GM23338 (cell line): ENCODE measurements at regions not wholly inside any gene's neighbourhood (a gene's known extent, or its start where the extent isn't known, plus 50 kb on each side); places are given as distances from the start of the nearest gene placed in this dataset.

ENCODE experiments used
- ATAC-seq: fragments of 200-7000 bp; cut with Tn5 transposase; 3 replicates; pipeline ENCODE4 v1.9.1; 2020
- DNase-seq: peaks from one replicate; pipeline ENCODE4 v3.0.0-alpha.2; 2015; ENCODE audit warnings: low spot score
- H2AFZ ChIP-seq: fragments of 200-600 bp; sonication (generic); 2 replicates; pipeline ENCODE4 v1.8.0; 2016; ENCODE audit warnings: antibody characterized with exemption, mild to moderate bottlenecking, moderate library complexity
- H3F3A ChIP-seq: fragments of 200-600 bp; sonication (generic); replicated peaks from 2 replicates; pipeline ENCODE4 v1.8.0; 2017; ENCODE audit warnings: antibody characterized with exemption, mixed run types, low read depth
- H3K27ac ChIP-seq: fragments of 200-600 bp; sonication (generic); 2 replicates; pipeline ENCODE4 v1.6.1; 2016; ENCODE audit warnings: low read depth
- H3K27me3 ChIP-seq: fragments of 200-600 bp; sonication (generic); 2 replicates; pipeline ENCODE4 v1.8.0; 2016; ENCODE audit warnings: mild to moderate bottlenecking, mixed run types, moderate library complexity; ENCODE audit not compliant: insufficient read depth
- H3K36me3 ChIP-seq: fragments of 200-600 bp; sonication (generic); 2 replicates; pipeline ENCODE4 v1.8.0; 2016; ENCODE audit warnings: mild to moderate bottlenecking; ENCODE audit not compliant: insufficient read depth
- H3K4me1 ChIP-seq: fragments of 200-600 bp; sonication (generic); 2 replicates; pipeline ENCODE4 v1.8.0; 2016; ENCODE audit warnings: mild to moderate bottlenecking, moderate library complexity; ENCODE audit not compliant: insufficient read depth
- H3K4me2 ChIP-seq: fragments of 200-600 bp; sonication (generic); 2 replicates; pipeline ENCODE4 v1.7.1; 2017; ENCODE audit warnings: mixed run types
- H3K4me3 ChIP-seq: fragments of 200-600 bp; sonication (generic); 2 replicates; pipeline ENCODE4 v1.6.1; 2016; ENCODE audit warnings: mixed run types
- H3K79me2 ChIP-seq: fragments of 200-600 bp; sonication (generic); replicated peaks from 2 replicates; pipeline ENCODE4 v1.8.0; 2017; ENCODE audit warnings: mild to moderate bottlenecking; ENCODE audit not compliant: insufficient read depth
- H3K9me2 ChIP-seq: fragments of 200-600 bp; sonication (generic); 2 replicates; pipeline ENCODE4 v1.8.0; 2017; ENCODE audit not compliant: insufficient read depth
- H4K20me1 ChIP-seq: fragments of 200-600 bp; sonication (generic); replicated peaks from 2 replicates; pipeline ENCODE4 v1.8.0; 2017; ENCODE audit warnings: mild to moderate bottlenecking; ENCODE audit not compliant: insufficient read depth
- H3K27ac Mint-ChIP-seq: 2 replicates; pipeline ENCODE4 v1.8.0; 2020; ENCODE audit warnings: inconsistent platforms, mild to moderate bottlenecking, moderate library complexity, mixed read lengths
- H3K27me3 Mint-ChIP-seq: 3 replicates; pipeline ENCODE4 v1.8.0; 2022; ENCODE audit warnings: low read depth, mild to moderate bottlenecking, moderate library complexity, mixed read lengths, inconsistent platforms; ENCODE audit not compliant: insufficient read depth, poor library complexity
- H3K36me3 Mint-ChIP-seq: 3 replicates; pipeline ENCODE4 v1.8.0; 2021; ENCODE audit warnings: low read depth, mild to moderate bottlenecking, inconsistent platforms, moderate library complexity, mixed read lengths
- H3K4me1 Mint-ChIP-seq: 3 replicates; pipeline ENCODE4 v1.8.0; 2020; ENCODE audit warnings: mild to moderate bottlenecking, inconsistent platforms, mixed read lengths
- H3K4me3 Mint-ChIP-seq: 3 replicates; pipeline ENCODE4 v1.8.0; 2021; ENCODE audit warnings: moderate library complexity, mild to moderate bottlenecking, inconsistent platforms, mixed read lengths
- H3K9me3 Mint-ChIP-seq: 3 replicates; pipeline ENCODE4 v1.8.0; 2020; ENCODE audit warnings: moderate library complexity, mild to moderate bottlenecking, inconsistent platforms, mixed read lengths
- CREB1 ChIP-seq: fragments of 250-450 bp; sonication (Bioruptor Pico); IDR thresholded peaks from 2 replicates; pipeline ENCODE4 v1.5.0; 2020; ENCODE audit warnings: low read depth, mild to moderate bottlenecking, moderate library complexity
- NANOG ChIP-seq: IDR thresholded peaks from 2 replicates; pipeline ENCODE4 v1.6.1; 2016; ENCODE audit warnings: antibody characterized with exemption, borderline replicate concordance
- REST ChIP-seq: IDR thresholded peaks from one replicate; pipeline ENCODE4 v1.6.1; 2018; ENCODE audit warnings: antibody characterized with exemption; ENCODE audit not compliant: unreplicated experiment
- STAT1 ChIP-seq: IDR thresholded peaks from one replicate; pipeline ENCODE4 v1.6.1; 2016; ENCODE audit warnings: antibody characterized with exemption; ENCODE audit not compliant: unreplicated experiment
- ZNF114 ChIP-seq: fragments of 250-450 bp; sonication (Bioruptor Pico); IDR thresholded peaks from 2 replicates; pipeline ENCODE4 v1.5.0; 2020; ENCODE audit warnings: mild to moderate bottlenecking, moderate library complexity
- ZNF462 ChIP-seq: fragments of 250-450 bp; sonication (Bioruptor Pico); IDR thresholded peaks from 2 replicates; pipeline ENCODE4 v1.5.0; 2020; ENCODE audit warnings: mild to moderate bottlenecking, moderate library complexity

GRCh38 chr15:70314688-70315087 lies 217.0 kb upstream of the TLE3 start:
- no peaks in the 10 kb centered on the region for H3F3A ChIP-seq
- peaks cover 13% of the 10 kb centered on the region for H3K4me1 ChIP-seq
- Mint-ChIP-seq H3K36me3 (no peaks in the 10 kb centered on the region), H3K4me1 (peaks cover 12% of the 10 kb centered on the region), H3K27me3 (peaks cover 4% of the 10 kb centered on the region), H3K9me3 (no peaks in the 10 kb centered on the region), H3K27ac (no peak overlapping the region), H3K4me3 (no peak overlapping the region)
- no peaks in the 10 kb centered on the region for H3K36me3 ChIP-seq
- DNase-seq: peak; percentile 50
- no peaks in the 10 kb centered on the region for H3K27me3 ChIP-seq
- no peak overlapping the region for H3K4me3 ChIP-seq
- TF ChIP-seq REST (no peak), ZNF462 (peak; percentile 75)
- peak overlapping the region; percentile 46 for H3K4me2 ChIP-seq
- no peaks in the 10 kb centered on the region for H4K20me1 ChIP-seq
- no peak overlapping the region for H3K27ac ChIP-seq
- peaks cover 7% of the 10 kb centered on the region; the same call in 1 of the 2 replicates for H3K9me2 ChIP-seq
- H3K79me2 ChIP-seq: no peaks in the 10 kb centered on the region
- H2AFZ ChIP-seq: no peak overlapping the region
- peak; percentile 91 for ATAC-seq

- Histone ChIP-seq H3K9me2 (peaks cover 7% of the 10 kb centered on the region; the same call in 1 of the 2 replicates), H3K4me1 (peaks cover 20% of the 10 kb centered on the region), H2AFZ (no peak overlapping the region), H3F3A (no peaks in the 10 kb centered on the region), H4K20me1 (no peaks in the 10 kb centered on the region), H3K4me3 (no peak overlapping the region), H3K27me3 (no peaks in the 10 kb centered on the region), H3K36me3 (no peaks in the 10 kb centered on the region), H3K79me2 (no peaks in the 10 kb centered on the region), H3K27ac (no peak overlapping the region), H3K4me2 (no peak overlapping the region)
- H3K27me3 Mint-ChIP-seq: peaks cover 9% of the 10 kb centered on the region
- ATAC-seq (no peak), DNase-seq (no peak)
- H3K4me3 Mint-ChIP-seq: no peak overlapping the region
- H3K36me3 Mint-ChIP-seq: no peaks in the 10 kb centered on the region
- H3K27ac Mint-ChIP-seq: no peak overlapping the region
- H3K9me3 Mint-ChIP-seq: no peaks in the 10 kb centered on the region
- H3K4me1 Mint-ChIP-seq: peaks cover 19% of the 10 kb centered on the region
- TF ChIP-seq ZNF114 (CRISPR knock-in tag) (no peak), CREB1 (no peak), NANOG (no peak), STAT1 (no peak)
Measured at GRCh38 chr15:70314018-70314354, 216.3 kb upstream of the TLE3 start.
